ENCODE measurements at regions not wholly inside any gene's neighbourhood (a gene's known extent, or its start where the extent isn't known, plus 50 kb on each side); places are given as distances from the start of the nearest gene placed in this dataset.
A peak's percentile ranks its signal among the peaks of the same experiment; 100 is the strongest.

- TF ChIP-seq IFI16 (CRISPR knock-in tag; IDR thresholded peaks at IDR 0.05) = no peak
- no peak for TF ChIP-seq MAFF (IDR thresholded peaks at IDR 0.05; ENCODE audit: low read length)
- TF ChIP-seq NCOA1 (IDR thresholded peaks at IDR 0.05; ENCODE audit: low read depth) = peak; percentile 85
- TF ChIP-seq MTA3 (IDR thresholded peaks at IDR 0.05; ENCODE audit: borderline replicate concordance) = peak; percentile 45; the same call in 1 of the 2 replicates
- TF ChIP-seq C11orf30 (IDR thresholded peaks at IDR 0.05; ENCODE audit: low read depth) = 0 out of 2 replicates have a peak, but pooled peaks have one; percentile 20
- TF ChIP-seq ELF2 (CRISPR knock-in tag; IDR thresholded peaks at IDR 0.05) = no peak
- TF ChIP-seq ARHGAP35 (IDR thresholded peaks at IDR 0.05; ENCODE audit: partially characterized antibody) = peak; percentile 56
- TF ChIP-seq SMARCC2 (IDR thresholded peaks at IDR 0.05; ENCODE audit: low read depth) = peak; percentile 93
- peak in 1 of 2 experiments; percentile 45; a peak in 2 of 4 replicates for TF ChIP-seq MLLT1 (IDR thresholded peaks at IDR 0.05)
- 0 out of 4 replicates have a peak, but pooled peaks of 1 of the 2 experiments have one; percentile 4 for TF ChIP-seq RAD21 (CRISPR knock-in tag; conservative IDR thresholded peaks at IDR 0.05 in 1 of 2, IDR thresholded peaks at IDR 0.05 in 1 of 2)
- TF ChIP-seq FOXJ2 (tag; IDR thresholded peaks at IDR 0.05) = peak; percentile 80; the same call in 1 of the 2 replicates
- TF ChIP-seq CREB5 (CRISPR knock-in tag; IDR thresholded peaks at IDR 0.05) = no peak
- TF ChIP-seq HDAC1 (IDR thresholded peaks at IDR 0.05) = peak in 1 of 2 experiments; percentile 53; a peak in 1 of 4 replicates
- TF ChIP-seq NKRF (IDR thresholded peaks at IDR 0.05; ENCODE audit: borderline replicate concordance) = no peak
- peak in 1 of 2 experiments; percentile 86; a peak in 2 of 4 replicates for TF ChIP-seq RCOR1 (IDR thresholded peaks at IDR 0.05; ENCODE audit: borderline replicate concordance in 1 of 2, low read depth in 2 of 2, low read length in 2 of 2)
- TF ChIP-seq PRPF4 (IDR thresholded peaks at IDR 0.05; ENCODE audit: insufficient read depth, low read depth, low read length, poor library complexity, severe bottlenecking) = no peak
- TF ChIP-seq BHLHE40 (IDR thresholded peaks at IDR 0.05; ENCODE audit: low read length) = peak; percentile 45
- peak; percentile 97 for TF ChIP-seq SMARCA4 (IDR thresholded peaks at IDR 0.05)
- peak; percentile 99 for TF ChIP-seq FOSL1 (tag; conservative IDR thresholded peaks at IDR 0.05)
- TF ChIP-seq HES1 (IDR thresholded peaks at IDR 0.05; ENCODE audit: low read depth) = no peak
- TF ChIP-seq TARDBP (IDR thresholded peaks at IDR 0.05) = 0 out of 2 replicates have a peak, but pooled peaks have one; percentile 6
- TF ChIP-seq ZNF511 (CRISPR knock-in tag; IDR thresholded peaks at IDR 0.05) = no peak
- peak; percentile 32; the same call in 1 of the 2 replicates for TF ChIP-seq NFRKB (IDR thresholded peaks at IDR 0.05; ENCODE audit: low read depth)
Observed at GRCh38 chr6:6968731-6969552, 138.8 kb upstream of the RREB1 start (continued).

Data from K562 (cell line).